HL-60 (cell line): ENCODE measurements at regions not wholly inside any gene's neighbourhood (a gene's known extent, or its start where the extent isn't known, plus 50 kb on each side); places are given as distances from the start of the nearest gene placed in this dataset.
"Not testable (repeated sequence)": the region's sequence is repeated elsewhere in the genome, so short reads cannot be mapped to it uniquely, and the experiment has no call there.

Experiments
- CTCF ChIP-seq: IDR thresholded peaks from one replicate; pipeline ENCODE4 v1.5.1; 2011; ENCODE audit warnings: low read length, control low read depth, inconsistent platforms; ENCODE audit not compliant: insufficient read depth
- POLR2AphosphoS5 ChIP-seq: IDR thresholded peaks from 2 replicates; pipeline ENCODE4 v1.6.1; 2012; ENCODE audit warnings: low read depth

GRCh38 chr9:106501210-106501609 lies 361.8 kb upstream of the ZNF462 start:
- TF ChIP-seq CTCF, POLR2AphosphoS5: not testable (repeated sequence)
